ENCODE measurements at regions not wholly inside any gene's neighbourhood (a gene's known extent, or its start where the extent isn't known, plus 50 kb on each side); places are given as distances from the start of the nearest gene placed in this dataset.

GRCh38 chr7:153627323-153627722, 424.9 kb upstream of the DPP6 start:
- Histone ChIP-seq H4K5ac (ENCODE audit: low read length) (no peak overlapping the region), H3K18ac (ENCODE audit: low read length) (no peak overlapping the region), H3K23ac (ENCODE audit: low read length) (no peak overlapping the region), H2AK5ac (ENCODE audit: low read length) (no peak overlapping the region), H2BK5ac (ENCODE audit: low read length) (no peak overlapping the region), H2BK120ac (ENCODE audit: low read depth, low read length) (no peak overlapping the region), H3K56ac (ENCODE audit: low read length) (no peak overlapping the region), H3K36me3 (ENCODE audit: control insufficient read depth, insufficient read depth, low read length) (no peaks in the 10 kb centered on the region), H3K9ac (ENCODE audit: low read length) (no peak overlapping the region), H3K79me1 (ENCODE audit: low read length) (no peaks in the 10 kb centered on the region), H4K8ac (ENCODE audit: low read depth, low read length) (no peak overlapping the region), H3K4me2 (ENCODE audit: low read length) (no peak overlapping the region), H3K4ac (ENCODE audit: low read depth, low read length) (no peak overlapping the region), H3K79me2 (ENCODE audit: control insufficient read depth, insufficient read depth, low read length) (no peaks in the 10 kb centered on the region), H3K27ac (ENCODE audit: low read depth, low read length) (no peak overlapping the region), H3K4me3 (ENCODE audit: low read length) (no peak overlapping the region), H3K4me1 (ENCODE audit: control insufficient read depth, low read depth, low read length) (no peaks in the 10 kb centered on the region), H2BK15ac (replicated peaks; ENCODE audit: low read depth) (no peak overlapping the region), H3K27me3 (ENCODE audit: insufficient read depth, low read length, poor library complexity) (no peaks in the 10 kb centered on the region)
- no peak for DNase-seq

- no peak overlapping the region for H3K4me2 ChIP-seq (ENCODE audit: low read length)
- no peak overlapping the region for H4K8ac ChIP-seq (ENCODE audit: low read depth, low read length)
- H3K4me3 ChIP-seq (ENCODE audit: low read length): no peak overlapping the region
- no CpG with 5 or more reads among the region's 6 CpGs for WGBS (ENCODE audit: extremely low coverage, insufficient coverage, low lambda C conversion rate)
- H3K4me1 ChIP-seq (ENCODE audit: control insufficient read depth, low read depth, low read length): no peaks in the 10 kb centered on the region
- no peak overlapping the region for H3K9ac ChIP-seq (ENCODE audit: low read length)
- no peaks in the 10 kb centered on the region for H3K36me3 ChIP-seq (ENCODE audit: control insufficient read depth, insufficient read depth, low read length)
- H4K5ac ChIP-seq (ENCODE audit: low read length): no peak overlapping the region
- H2AK5ac ChIP-seq (ENCODE audit: low read length): no peak overlapping the region
- H3K23ac ChIP-seq (ENCODE audit: low read length): no peak overlapping the region
- no peak for DNase-seq
- H3K79me2 ChIP-seq (ENCODE audit: control insufficient read depth, insufficient read depth, low read length): no peaks in the 10 kb centered on the region
- H2BK15ac ChIP-seq (replicated peaks; ENCODE audit: low read depth): no peak overlapping the region
- H3K27me3 ChIP-seq (ENCODE audit: insufficient read depth, low read length, poor library complexity): no peaks in the 10 kb centered on the region
- H3K4ac ChIP-seq (ENCODE audit: low read depth, low read length): no peak overlapping the region
- H3K56ac ChIP-seq (ENCODE audit: low read length): no peak overlapping the region
- no peak overlapping the region for H2BK120ac ChIP-seq (ENCODE audit: low read depth, low read length)
- H2BK5ac ChIP-seq (ENCODE audit: low read length): no peak overlapping the region
- no peak overlapping the region for H3K27ac ChIP-seq (ENCODE audit: low read depth, low read length)
- no peak overlapping the region for H3K18ac ChIP-seq (ENCODE audit: low read length)
- no peaks in the 10 kb centered on the region for H3K79me1 ChIP-seq (ENCODE audit: low read length)
Measured at GRCh38 chr7:153628406-153628805, 423.8 kb upstream of the DPP6 start.

DNA sequence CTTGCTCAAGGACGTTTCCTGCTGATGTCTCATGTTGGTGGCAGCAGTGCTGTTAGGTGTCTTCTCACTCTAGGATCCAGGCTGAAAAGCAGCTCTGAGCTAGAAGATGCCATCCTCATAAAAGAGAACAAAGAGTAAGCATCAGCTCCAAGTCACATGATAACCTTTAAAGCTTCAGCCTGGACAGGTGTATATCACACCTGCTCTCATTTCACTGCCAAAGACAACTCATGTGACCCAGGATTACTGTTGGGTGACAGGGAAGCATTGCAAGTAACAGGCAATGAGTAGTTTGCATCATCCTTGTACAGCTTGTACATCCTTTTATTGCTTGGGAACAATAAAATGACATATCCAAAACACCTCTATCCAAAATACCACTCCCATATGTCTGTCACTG, 423.4 kb upstream of the DPP6 start:
- H3K56ac ChIP-seq (ENCODE audit: low read length): no peak overlapping the region
- H3K9ac ChIP-seq (ENCODE audit: low read length): no peak overlapping the region
- no peak overlapping the region for H3K23ac ChIP-seq (ENCODE audit: low read length)
- H3K27ac ChIP-seq (ENCODE audit: low read depth, low read length): no peak overlapping the region
- no peak overlapping the region for H2BK15ac ChIP-seq (replicated peaks; ENCODE audit: low read depth)
- H3K36me3 ChIP-seq (ENCODE audit: control insufficient read depth, insufficient read depth, low read length): no peaks in the 10 kb centered on the region
- no peaks in the 10 kb centered on the region for H3K4me1 ChIP-seq (ENCODE audit: control insufficient read depth, low read depth, low read length)
- no peaks in the 10 kb centered on the region for H3K79me1 ChIP-seq (ENCODE audit: low read length)
- H3K79me2 ChIP-seq (ENCODE audit: control insufficient read depth, insufficient read depth, low read length): no peaks in the 10 kb centered on the region
- H3K4ac ChIP-seq (ENCODE audit: low read depth, low read length): no peak overlapping the region
- WGBS (ENCODE audit: extremely low coverage, insufficient coverage, low lambda C conversion rate): no CpG with 5 or more reads among the region's 1 CpG
- no peak overlapping the region for H3K4me3 ChIP-seq (ENCODE audit: low read length)
- no peaks in the 10 kb centered on the region for H3K27me3 ChIP-seq (ENCODE audit: insufficient read depth, low read length, poor library complexity)
- no peak for DNase-seq
- no peak overlapping the region for H2BK120ac ChIP-seq (ENCODE audit: low read depth, low read length)
- no peak overlapping the region for H3K18ac ChIP-seq (ENCODE audit: low read length)
- no peak overlapping the region for H2AK5ac ChIP-seq (ENCODE audit: low read length)
- no peak overlapping the region for H4K8ac ChIP-seq (ENCODE audit: low read depth, low read length)
- no peak overlapping the region for H4K5ac ChIP-seq (ENCODE audit: low read length)
- no peak overlapping the region for H3K4me2 ChIP-seq (ENCODE audit: low read length)
- H2BK5ac ChIP-seq (ENCODE audit: low read length): no peak overlapping the region

- Histone ChIP-seq H3K56ac (ENCODE audit: low read length) (no peak overlapping the region), H3K79me1 (ENCODE audit: low read length) (no peaks in the 10 kb centered on the region), H2BK120ac (ENCODE audit: low read depth, low read length) (no peak overlapping the region), H3K4me1 (ENCODE audit: control insufficient read depth, low read depth, low read length) (no peaks in the 10 kb centered on the region), H3K9ac (ENCODE audit: low read length) (no peak overlapping the region), H3K27ac (ENCODE audit: low read depth, low read length) (no peak overlapping the region), H3K79me2 (ENCODE audit: control insufficient read depth, insufficient read depth, low read length) (no peaks in the 10 kb centered on the region), H3K18ac (ENCODE audit: low read length) (no peak overlapping the region), H4K8ac (ENCODE audit: low read depth, low read length) (no peak overlapping the region), H3K23ac (ENCODE audit: low read length) (no peak overlapping the region), H3K4ac (ENCODE audit: low read depth, low read length) (no peak overlapping the region), H3K4me2 (ENCODE audit: low read length) (no peak overlapping the region), H2AK5ac (ENCODE audit: low read length) (no peak overlapping the region), H4K5ac (ENCODE audit: low read length) (no peak overlapping the region), H2BK15ac (replicated peaks; ENCODE audit: low read depth) (no peak overlapping the region), H2BK5ac (ENCODE audit: low read length) (no peak overlapping the region), H3K36me3 (ENCODE audit: control insufficient read depth, insufficient read depth, low read length) (no peaks in the 10 kb centered on the region), H3K27me3 (ENCODE audit: insufficient read depth, low read length, poor library complexity) (no peaks in the 10 kb centered on the region), H3K4me3 (ENCODE audit: low read length) (no peak overlapping the region)
- DNase-seq: no peak
- no CpG with 5 or more reads among the region's 10 CpGs for WGBS (ENCODE audit: extremely low coverage, insufficient coverage, low lambda C conversion rate)
Measured at GRCh38 chr7:153638821-153639435, 413.3 kb upstream of the DPP6 start.

DNA sequence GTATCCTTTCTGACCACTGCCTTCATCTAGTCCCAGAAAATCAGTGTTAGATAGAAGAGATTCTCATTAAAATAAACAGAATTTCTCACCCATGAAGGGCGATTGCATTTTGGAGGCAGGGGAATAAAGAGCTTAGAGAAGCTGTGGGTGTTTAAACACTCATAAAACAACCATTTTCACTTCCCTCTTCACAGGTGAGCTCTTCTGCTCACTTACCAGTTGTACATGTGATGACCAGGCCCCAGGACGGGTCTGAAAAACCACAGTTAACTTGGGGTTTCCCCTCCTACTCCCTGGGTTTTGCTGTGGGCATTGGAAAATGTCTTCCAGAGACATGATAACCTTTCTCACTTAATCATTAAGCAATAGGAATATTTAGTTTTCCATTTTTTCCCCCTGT, 411.6 kb upstream of the DPP6 start:
- Histone ChIP-seq H2BK5ac (ENCODE audit: low read length) (no peak overlapping the region), H3K56ac (ENCODE audit: low read length) (no peak overlapping the region), H3K79me2 (ENCODE audit: control insufficient read depth, insufficient read depth, low read length) (no peaks in the 10 kb centered on the region), H3K79me1 (ENCODE audit: low read length) (no peaks in the 10 kb centered on the region), H3K23ac (ENCODE audit: low read length) (no peak overlapping the region), H3K27me3 (ENCODE audit: insufficient read depth, low read length, poor library complexity) (no peaks in the 10 kb centered on the region), H3K4me1 (ENCODE audit: control insufficient read depth, low read depth, low read length) (no peaks in the 10 kb centered on the region), H4K8ac (ENCODE audit: low read depth, low read length) (no peak overlapping the region), H3K36me3 (ENCODE audit: control insufficient read depth, insufficient read depth, low read length) (no peaks in the 10 kb centered on the region), H2BK15ac (replicated peaks; ENCODE audit: low read depth) (no peak overlapping the region), H3K4me3 (ENCODE audit: low read length) (no peak overlapping the region), H4K5ac (ENCODE audit: low read length) (no peak overlapping the region), H3K4ac (ENCODE audit: low read depth, low read length) (no peak overlapping the region), H3K9ac (ENCODE audit: low read length) (no peak overlapping the region), H3K18ac (ENCODE audit: low read length) (no peak overlapping the region), H3K4me2 (ENCODE audit: low read length) (no peak overlapping the region), H3K27ac (ENCODE audit: low read depth, low read length) (no peak overlapping the region), H2AK5ac (ENCODE audit: low read length) (no peak overlapping the region), H2BK120ac (ENCODE audit: low read depth, low read length) (no peak overlapping the region)
- DNase-seq: no peak
- no CpG with 5 or more reads among the region's 2 CpGs for WGBS (ENCODE audit: extremely low coverage, insufficient coverage, low lambda C conversion rate)

DNA sequence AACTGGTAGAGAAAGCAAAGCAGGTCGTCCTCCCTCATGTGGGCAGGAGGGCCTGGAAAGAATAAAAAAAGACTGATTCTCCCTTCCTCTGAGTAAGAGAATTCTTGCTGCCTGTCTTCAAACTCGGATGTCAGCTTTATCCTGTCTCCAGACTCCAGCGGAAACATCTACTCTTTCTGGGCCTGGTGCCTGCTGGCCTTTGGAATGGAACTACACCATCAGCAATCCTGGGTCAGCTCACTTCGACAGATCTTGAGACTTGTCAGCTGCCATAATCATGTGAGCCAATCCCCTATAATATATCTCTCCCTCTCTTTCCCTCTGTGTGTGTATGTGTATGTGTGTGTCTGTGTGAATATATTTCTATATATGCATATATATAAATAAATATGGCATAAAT, 411.0 kb upstream of the DPP6 start:
- no peak for DNase-seq
- no peak overlapping the region for H3K4me3 ChIP-seq (ENCODE audit: low read length)

More for the DNA sequence above, 411.0 kb upstream of the DPP6 start:
- no peak overlapping the region for H4K8ac ChIP-seq (ENCODE audit: low read depth, low read length)
- no peak overlapping the region for H3K27ac ChIP-seq (ENCODE audit: low read depth, low read length)
- H3K23ac ChIP-seq (ENCODE audit: low read length): no peak overlapping the region
- no peak overlapping the region for H3K4me2 ChIP-seq (ENCODE audit: low read length)
- no peaks in the 10 kb centered on the region for H3K27me3 ChIP-seq (ENCODE audit: insufficient read depth, low read length, poor library complexity)
- H3K4ac ChIP-seq (ENCODE audit: low read depth, low read length): no peak overlapping the region
- H2BK15ac ChIP-seq (replicated peaks; ENCODE audit: low read depth): no peak overlapping the region
- H4K5ac ChIP-seq (ENCODE audit: low read length): no peak overlapping the region
- no peaks in the 10 kb centered on the region for H3K79me1 ChIP-seq (ENCODE audit: low read length)
- no peaks in the 10 kb centered on the region for H3K79me2 ChIP-seq (ENCODE audit: control insufficient read depth, insufficient read depth, low read length)
- no peak overlapping the region for H3K18ac ChIP-seq (ENCODE audit: low read length)
- H3K4me1 ChIP-seq (ENCODE audit: control insufficient read depth, low read depth, low read length): no peaks in the 10 kb centered on the region
- no peaks in the 10 kb centered on the region for H3K36me3 ChIP-seq (ENCODE audit: control insufficient read depth, insufficient read depth, low read length)
- no peak overlapping the region for H2BK120ac ChIP-seq (ENCODE audit: low read depth, low read length)
- no peak overlapping the region for H2AK5ac ChIP-seq (ENCODE audit: low read length)
- no peak overlapping the region for H3K9ac ChIP-seq (ENCODE audit: low read length)
- H2BK5ac ChIP-seq (ENCODE audit: low read length): no peak overlapping the region
- H3K56ac ChIP-seq (ENCODE audit: low read length): no peak overlapping the region
- no CpG with 5 or more reads among the region's 4 CpGs for WGBS (ENCODE audit: extremely low coverage, insufficient coverage, low lambda C conversion rate)

All from mesendoderm (in vitro differentiated cells).